Upper lobe of left lung (tissue), 4 donors: ENCODE measurements at regions not wholly inside any gene's neighbourhood (a gene's known extent, or its start where the extent isn't known, plus 50 kb on each side); places are given as distances from the start of the nearest gene placed in this dataset.

Source experiments
- EP300 ChIP-seq, 4 donors: sonication (generic); formaldehyde crosslinking; IDR thresholded peaks; one replicate each; pipeline ENCODE4 v1.5.1; 2017; ENCODE audit warnings: antibody characterized with exemption in 4 of 4, control low read depth in 2 of 4
- POLR2A ChIP-seq, 4 donors: fragments of 450-650 bp; IDR thresholded peaks; one replicate each; pipeline ENCODE4 v1.5.1; 2016 to 2017; ENCODE audit warnings: antibody characterized with exemption in 4 of 4, mild to moderate bottlenecking in 2 of 4
- TF ChIP-seq, protein P1 (sequence below), 6 experiments: fragments of 450-650 bp in 4 of 6; fragments of 200-600 bp in 2 of 6; sonication (generic) in 2 of 6; IDR thresholded peaks; one replicate each; pipeline ENCODE4 v1.5.1; 2016 to 2019; ENCODE audit warnings: antibody characterized with exemption in 6 of 6

DNA sequence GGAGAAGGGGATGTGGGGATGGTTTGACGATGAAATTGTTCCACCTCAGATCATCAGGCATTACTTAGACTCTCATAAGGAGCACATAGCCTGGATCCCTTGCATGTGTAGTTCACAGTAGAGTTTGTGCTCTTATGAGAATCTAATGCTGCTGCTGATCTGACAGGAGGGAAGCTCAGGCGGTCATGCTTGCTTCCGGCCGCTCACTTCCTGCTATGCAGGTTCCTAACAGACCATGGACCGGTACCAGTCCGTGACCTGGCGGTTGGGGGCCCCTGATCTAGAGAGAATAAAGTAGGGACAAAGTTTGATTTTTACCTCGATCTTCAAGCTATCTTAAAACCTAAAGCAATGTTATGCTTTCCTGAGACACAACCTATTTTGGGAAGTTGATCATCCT lies 373.8 kb upstream of the ARGLU1 start:
- TF ChIP-seq, protein P1, sequence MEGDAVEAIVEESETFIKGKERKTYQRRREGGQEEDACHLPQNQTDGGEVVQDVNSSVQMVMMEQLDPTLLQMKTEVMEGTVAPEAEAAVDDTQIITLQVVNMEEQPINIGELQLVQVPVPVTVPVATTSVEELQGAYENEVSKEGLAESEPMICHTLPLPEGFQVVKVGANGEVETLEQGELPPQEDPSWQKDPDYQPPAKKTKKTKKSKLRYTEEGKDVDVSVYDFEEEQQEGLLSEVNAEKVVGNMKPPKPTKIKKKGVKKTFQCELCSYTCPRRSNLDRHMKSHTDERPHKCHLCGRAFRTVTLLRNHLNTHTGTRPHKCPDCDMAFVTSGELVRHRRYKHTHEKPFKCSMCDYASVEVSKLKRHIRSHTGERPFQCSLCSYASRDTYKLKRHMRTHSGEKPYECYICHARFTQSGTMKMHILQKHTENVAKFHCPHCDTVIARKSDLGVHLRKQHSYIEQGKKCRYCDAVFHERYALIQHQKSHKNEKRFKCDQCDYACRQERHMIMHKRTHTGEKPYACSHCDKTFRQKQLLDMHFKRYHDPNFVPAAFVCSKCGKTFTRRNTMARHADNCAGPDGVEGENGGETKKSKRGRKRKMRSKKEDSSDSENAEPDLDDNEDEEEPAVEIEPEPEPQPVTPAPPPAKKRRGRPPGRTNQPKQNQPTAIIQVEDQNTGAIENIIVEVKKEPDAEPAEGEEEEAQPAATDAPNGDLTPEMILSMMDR (IDR thresholded peaks at IDR 0.05) = no peak
- no peak for TF ChIP-seq POLR2A (IDR thresholded peaks at IDR 0.05)
- no peak for TF ChIP-seq EP300 (IDR thresholded peaks at IDR 0.05)
